ENCODE measurements at regions not wholly inside any gene's neighbourhood (a gene's known extent, or its start where the extent isn't known, plus 50 kb on each side); places are given as distances from the start of the nearest gene placed in this dataset.
A peak's percentile ranks its signal among the peaks of the same experiment; 100 is the strongest.

GRCh38 chr19:30670562-30671366, 298.6 kb downstream of the ZNF536 start:
- FAIRE-seq = no peak

- FAIRE-seq = no peak
Measured at GRCh38 chr19:30670011-30670329, 297.8 kb downstream of the ZNF536 start.

- FAIRE-seq = no peak
Measured at GRCh38 chr19:30669329-30670010, 297.3 kb downstream of the ZNF536 start.

GRCh38 chr19:30668521-30669155, 296.5 kb downstream of the ZNF536 start:
- FAIRE-seq = no peak

- FAIRE-seq = no peak
Measured at GRCh38 chr19:30667746-30668145, 295.6 kb downstream of the ZNF536 start.

- FAIRE-seq = no peak
Measured at GRCh38 chr19:30667227-30667626, 295.0 kb downstream of the ZNF536 start.

GRCh38 chr19:30666301-30666803, 294.2 kb downstream of the ZNF536 start:
- FAIRE-seq = no peak

GRCh38 chr19:30665449-30665848, 293.3 kb downstream of the ZNF536 start:
- no peak for FAIRE-seq

GRCh38 chr19:30663611-30664174, 291.5 kb downstream of the ZNF536 start:
- no peak for FAIRE-seq

- no peak for FAIRE-seq
Measured at GRCh38 chr19:30662211-30662861, 290.2 kb downstream of the ZNF536 start.

GRCh38 chr19:30659638-30660037, 287.5 kb downstream of the ZNF536 start:
- no peak for FAIRE-seq

GRCh38 chr19:30656520-30657100, 284.4 kb downstream of the ZNF536 start:
- FAIRE-seq = no peak

- no peak for FAIRE-seq
Measured at GRCh38 chr19:30653646-30654386, 281.6 kb downstream of the ZNF536 start.

- no peak for FAIRE-seq
Measured at GRCh38 chr19:30652751-30653150, 280.6 kb downstream of the ZNF536 start.

- FAIRE-seq = no peak
Measured at GRCh38 chr19:30651691-30652090, 279.5 kb downstream of the ZNF536 start.

- no peak for FAIRE-seq
Measured at GRCh38 chr19:30651066-30651465, 278.9 kb downstream of the ZNF536 start.

- FAIRE-seq = peak; percentile 29
Measured at GRCh38 chr19:30649934-30650614, 277.9 kb downstream of the ZNF536 start.

- FAIRE-seq = no peak
Measured at GRCh38 chr19:30648866-30649862, 277.0 kb downstream of the ZNF536 start.

GRCh38 chr19:30647891-30648720, 275.9 kb downstream of the ZNF536 start:
- FAIRE-seq = no peak

Measured in A204.1 (cell line).